NCI-H2029 treated with DMSO at 0.1 percent for 48 hours (cell line): ENCODE measurements at regions not wholly inside any gene's neighbourhood (a gene's known extent, or its start where the extent isn't known, plus 50 kb on each side); places are given as distances from the start of the nearest gene placed in this dataset.
"Not testable (repeated sequence)": the region's sequence is repeated elsewhere in the genome, so short reads cannot be mapped to it uniquely, and the experiment has no call there.

ENCODE experiments used
- DNase-seq: peaks from one replicate; lab custom pipeline; 2025; lab: John Stamatoyannopoulos, UW

DNA sequence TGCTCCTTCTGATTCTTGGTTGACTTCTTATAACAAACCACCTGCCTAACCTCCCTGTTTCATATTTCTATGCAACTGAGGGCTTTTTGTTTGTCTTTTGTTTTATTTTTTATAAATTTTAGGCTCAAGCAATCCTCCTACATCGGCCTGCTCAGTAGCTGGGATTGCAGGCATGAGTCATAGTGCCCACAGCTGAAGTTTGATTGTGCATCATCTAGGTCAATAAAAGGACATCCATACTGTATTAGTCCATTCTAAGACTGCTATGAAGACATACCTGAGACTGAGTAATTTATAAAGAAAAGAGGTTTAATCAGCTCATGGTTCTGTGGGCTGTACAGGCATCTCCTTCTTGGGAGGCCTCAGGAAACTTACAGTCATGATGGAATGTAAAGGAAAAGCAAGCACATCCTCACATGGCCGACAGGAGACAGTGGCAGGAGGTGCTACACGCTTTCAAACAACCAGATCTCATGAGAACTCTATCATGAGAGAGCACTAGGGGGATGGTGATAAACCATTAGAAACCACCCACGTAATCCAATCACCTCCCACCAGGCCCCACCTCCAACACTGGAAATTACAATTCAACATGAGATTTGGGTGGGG, 285.0 kb downstream of the SIPA1L2 start:
- no peak for DNase-seq

- not testable (repeated sequence) for DNase-seq
Observed at GRCh38 chr1:232344186-232344585, 285.7 kb downstream of the SIPA1L2 start.

DNA sequence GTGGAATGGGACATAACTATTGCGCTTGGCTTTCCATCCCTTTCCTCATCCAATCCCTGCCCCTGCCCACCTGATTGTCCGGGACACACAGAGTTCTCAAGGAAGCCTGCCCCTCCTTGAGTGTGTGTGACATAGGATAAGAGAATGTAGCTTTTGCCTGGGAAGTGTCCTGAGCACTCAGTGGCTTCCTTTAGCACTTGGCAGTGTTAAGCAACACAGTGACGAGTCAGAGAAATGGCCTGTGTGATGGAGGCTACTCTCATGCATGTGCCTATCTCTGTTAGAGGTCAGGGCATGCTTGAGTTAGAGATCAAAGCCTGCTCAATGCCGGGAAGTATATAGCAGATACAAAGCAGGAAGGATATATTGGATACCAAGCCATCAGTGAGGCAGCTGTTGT, 289.5 kb downstream of the SIPA1L2 start:
- DNase-seq = no peak

- no peak for DNase-seq
Observed at GRCh38 chr1:232339073-232339472, 290.9 kb downstream of the SIPA1L2 start.

GRCh38 chr1:232335741-232336293, 294.1 kb downstream of the SIPA1L2 start:
- DNase-seq = no peak

DNA sequence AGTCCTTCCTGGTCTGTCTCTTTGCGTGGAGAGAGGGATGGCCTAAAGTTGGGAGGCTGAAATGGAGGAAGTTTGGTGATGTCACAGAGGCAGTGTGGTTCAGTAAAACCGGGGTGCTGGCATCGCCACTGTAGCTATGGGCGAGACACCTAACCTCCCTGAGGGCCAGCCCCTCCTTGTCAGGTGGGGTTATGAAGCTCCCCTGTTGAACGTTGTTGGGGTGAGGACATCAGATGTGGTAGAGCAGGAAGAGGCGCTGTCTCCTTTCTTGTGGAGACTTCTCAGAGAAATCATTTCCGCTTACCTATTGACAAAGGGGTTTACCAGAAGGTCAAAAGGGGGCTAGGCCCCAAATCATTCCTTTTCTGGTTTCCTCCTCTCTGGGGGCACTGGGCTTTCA, 294.7 kb downstream of the SIPA1L2 start:
- no peak for DNase-seq

GRCh38 chr1:232334811-232335210, 295.1 kb downstream of the SIPA1L2 start:
- peak; percentile 39 for DNase-seq

DNA sequence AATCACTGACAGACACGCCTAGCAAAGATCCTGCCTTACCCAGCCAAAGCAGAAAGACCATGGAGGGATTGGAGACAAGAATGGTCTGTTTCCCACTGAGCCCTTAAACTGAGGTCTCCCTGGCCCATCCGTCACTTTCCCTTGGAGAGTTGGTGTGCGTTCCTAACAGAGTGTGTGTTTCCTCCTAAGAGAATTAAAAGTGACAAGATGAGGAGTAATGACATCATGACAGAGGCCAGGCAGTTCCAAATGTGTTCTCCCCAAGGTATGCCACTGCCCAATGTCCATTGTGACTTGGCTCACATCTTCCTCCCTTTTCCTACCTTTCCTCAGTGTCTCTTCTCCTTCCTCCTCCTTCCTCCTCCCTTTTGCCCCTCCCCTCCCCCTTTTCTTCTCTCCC, 295.7 kb downstream of the SIPA1L2 start:
- DNase-seq = no peak

- no peak for DNase-seq
Observed at GRCh38 chr1:232333419-232333767, 296.5 kb downstream of the SIPA1L2 start.

GRCh38 chr1:232332710-232333418, 297.1 kb downstream of the SIPA1L2 start:
- DNase-seq = not testable (repeated sequence)

DNA sequence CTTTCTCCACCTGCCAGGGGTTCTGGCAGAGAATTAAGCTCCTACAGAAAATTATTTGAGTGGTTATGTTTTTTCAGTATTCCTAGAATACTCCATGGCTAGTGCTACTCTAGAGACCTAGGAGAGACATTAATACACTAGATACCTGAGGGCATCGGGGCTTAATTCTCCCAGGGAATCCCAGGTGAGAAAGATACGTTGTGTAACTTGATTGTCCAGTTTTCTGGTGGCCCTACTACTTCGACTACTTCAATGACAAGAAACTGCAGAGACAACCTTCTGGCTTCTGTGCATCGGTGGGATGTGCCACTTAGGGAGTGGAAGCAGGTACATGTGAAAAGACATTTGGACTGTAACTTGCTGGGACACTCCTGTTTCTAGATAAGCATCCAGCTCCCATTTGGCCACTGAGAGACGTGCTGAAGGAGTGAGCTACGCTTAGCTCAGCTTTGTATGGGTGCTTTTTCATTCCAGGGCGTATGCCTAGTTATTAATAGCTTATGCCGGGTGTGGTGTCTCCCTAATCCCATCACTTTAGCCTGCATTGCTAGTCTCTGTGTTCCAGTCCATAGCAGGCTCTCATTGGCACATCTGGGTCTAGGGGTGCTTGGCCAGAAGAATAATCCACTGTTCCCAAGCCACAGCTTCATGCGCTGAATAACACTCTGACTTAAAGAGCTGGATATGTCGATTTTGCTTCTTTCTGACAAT, 300.7 kb downstream of the SIPA1L2 start:
- DNase-seq = no peak

- no peak for DNase-seq
Observed at GRCh38 chr1:232328486-232329102, 301.3 kb downstream of the SIPA1L2 start.

DNA sequence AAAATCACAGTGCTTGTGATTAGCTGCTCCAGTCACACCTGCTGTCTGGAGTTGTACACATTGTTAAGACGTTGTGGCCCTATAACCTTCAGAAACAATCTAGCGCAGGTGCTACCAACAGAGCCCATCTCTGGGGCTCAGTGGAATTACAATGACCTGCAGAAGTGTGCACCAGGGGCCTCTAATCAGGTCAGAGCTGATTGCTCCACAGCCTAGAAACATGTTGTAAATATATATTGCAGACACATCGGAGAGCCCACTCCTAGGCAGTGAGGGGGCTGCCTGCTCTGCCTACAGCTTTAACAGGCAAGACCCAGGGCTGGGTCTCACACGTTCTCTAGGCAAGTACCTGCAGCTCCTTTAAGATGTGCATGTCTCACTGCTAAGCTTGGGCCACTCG, 302.0 kb downstream of the SIPA1L2 start:
- DNase-seq = no peak

- DNase-seq = no peak
Observed at GRCh38 chr1:232327269-232327668, 302.7 kb downstream of the SIPA1L2 start.

- DNase-seq = no peak
Observed at GRCh38 chr1:232322162-232322734, 307.7 kb downstream of the SIPA1L2 start.

GRCh38 chr1:232319518-232320210, 310.3 kb downstream of the SIPA1L2 start:
- no peak for DNase-seq

GRCh38 chr1:232319072-232319471, 310.9 kb downstream of the SIPA1L2 start:
- DNase-seq = peak; percentile 18

GRCh38 chr1:232318143-232318542, 311.8 kb downstream of the SIPA1L2 start:
- DNase-seq = no peak

GRCh38 chr1:232317350-232317749, 312.6 kb downstream of the SIPA1L2 start:
- no peak for DNase-seq

GRCh38 chr1:232316864-232317263, 313.1 kb downstream of the SIPA1L2 start:
- DNase-seq = no peak

DNA sequence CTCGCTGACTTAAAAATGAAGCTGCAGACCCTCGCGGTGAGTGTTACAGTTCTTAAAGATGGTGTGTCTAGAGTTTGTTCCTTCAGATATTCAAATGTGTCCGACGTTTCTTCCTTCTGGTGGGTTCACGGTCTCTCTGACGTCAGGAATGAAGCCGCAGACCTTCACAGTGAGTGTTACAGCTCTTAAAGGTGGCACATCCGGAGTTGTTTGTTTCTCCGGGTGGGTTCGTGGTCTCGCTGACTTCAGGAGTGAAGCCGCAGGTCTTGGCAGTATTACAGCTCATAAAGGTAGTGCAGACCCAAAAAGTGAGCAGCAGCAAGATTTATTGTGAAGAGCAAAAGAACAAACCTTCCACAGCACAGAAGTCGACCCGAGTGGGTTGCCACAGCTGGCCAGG, 316.1 kb downstream of the SIPA1L2 start:
- DNase-seq = not testable (repeated sequence)

- no peak for DNase-seq
Observed at GRCh38 chr1:232310541-232310940, 319.4 kb downstream of the SIPA1L2 start.
